ENCODE measurements at regions not wholly inside any gene's neighbourhood (a gene's known extent, or its start where the extent isn't known, plus 50 kb on each side); places are given as distances from the start of the nearest gene placed in this dataset.

GRCh38 chr6:27619436-27619835 is 146.5 kb upstream of the ZNF184 start:
- TF ChIP-seq SMC3 (IDR thresholded peaks at IDR 0.05) (no peak), RFX5 (IDR thresholded peaks at IDR 0.05) (no peak), CTCF (IDR thresholded peaks at IDR 0.05) (no peak), EP300 (IDR thresholded peaks at IDR 0.05) (no peak), SREBF2 (IDR thresholded peaks at IDR 0.05) (no peak), POLR2AphosphoS2 (conservative IDR thresholded peaks at IDR 0.05; ENCODE audit: low read length) (no peak), FOSB (CRISPR knock-in tag; IDR thresholded peaks at IDR 0.05) (no peak), JUN (IDR thresholded peaks at IDR 0.05) (no peak)
